GM19452 (cell line): ENCODE measurements at regions not wholly inside any gene's neighbourhood (a gene's known extent, or its start where the extent isn't known, plus 50 kb on each side); places are given as distances from the start of the nearest gene placed in this dataset.
"Not testable (repeated sequence)": the region's sequence is repeated elsewhere in the genome, so short reads cannot be mapped to it uniquely, and the experiment has no call there.

Experiments
- ATAC-seq: cut with Tn5 transposase; IDR thresholded peaks from one replicate; pipeline ENCODE4 v1.9.1; 2021; ENCODE audit not compliant: unreplicated experiment

GRCh38 chrX:9258421-9259104 lies 206.3 kb upstream of the TBL1X start:
- no peak for ATAC-seq

GRCh38 chrX:9260603-9261002 lies 204.3 kb upstream of the TBL1X start:
- ATAC-seq: no peak

- no peak for ATAC-seq
Measured at GRCh38 chrX:9267415-9267814, 197.4 kb upstream of the TBL1X start.

GRCh38 chrX:9269134-9269533 lies 195.7 kb upstream of the TBL1X start:
- no peak for ATAC-seq

- no peak for ATAC-seq
Measured at GRCh38 chrX:9271789-9272525, 192.9 kb upstream of the TBL1X start.

GRCh38 chrX:9273744-9274143 lies 191.1 kb upstream of the TBL1X start:
- ATAC-seq: no peak

GRCh38 chrX:9278475-9279233 lies 186.2 kb upstream of the TBL1X start:
- ATAC-seq: no peak

GRCh38 chrX:9279234-9279544 lies 185.7 kb upstream of the TBL1X start:
- ATAC-seq: no peak

GRCh38 chrX:9280831-9281230 lies 184.0 kb upstream of the TBL1X start:
- ATAC-seq: no peak

- ATAC-seq: no peak
Measured at GRCh38 chrX:9282325-9282724, 182.5 kb upstream of the TBL1X start.

GRCh38 chrX:9285342-9285771 lies 179.5 kb upstream of the TBL1X start:
- peak; percentile 71 for ATAC-seq

GRCh38 chrX:9286234-9286633 lies 178.6 kb upstream of the TBL1X start:
- no peak for ATAC-seq

- no peak for ATAC-seq
Measured at GRCh38 chrX:9291629-9292028, 173.2 kb upstream of the TBL1X start.

GRCh38 chrX:9293051-9293496 lies 171.8 kb upstream of the TBL1X start:
- ATAC-seq: no peak

- ATAC-seq: no peak
Measured at GRCh38 chrX:9293903-9294302, 171.0 kb upstream of the TBL1X start.

- no peak for ATAC-seq
Measured at GRCh38 chrX:9295551-9295950, 169.3 kb upstream of the TBL1X start.

GRCh38 chrX:9298221-9298620 lies 166.6 kb upstream of the TBL1X start:
- ATAC-seq: no peak

GRCh38 chrX:9299681-9300080 lies 165.2 kb upstream of the TBL1X start:
- not testable (repeated sequence) for ATAC-seq

GRCh38 chrX:9301836-9302235 lies 163.0 kb upstream of the TBL1X start:
- ATAC-seq: no peak

GRCh38 chrX:9302381-9302780 lies 162.5 kb upstream of the TBL1X start:
- no peak for ATAC-seq

- no peak for ATAC-seq
Measured at GRCh38 chrX:9308426-9308825, 156.4 kb upstream of the TBL1X start.

GRCh38 chrX:9310616-9311015 lies 154.2 kb upstream of the TBL1X start:
- ATAC-seq: no peak
